Testis (tissue), 2 donors: ENCODE measurements at regions not wholly inside any gene's neighbourhood (a gene's known extent, or its start where the extent isn't known, plus 50 kb on each side); places are given as distances from the start of the nearest gene placed in this dataset.

Experiments used
- CTCF ChIP-seq, 3 experiments: fragments of 450-650 bp in 2 of 3; fragments of 200-600 bp in 1 of 3; sonication (generic) in 1 of 3; IDR thresholded peaks; one replicate each; pipeline ENCODE4 v1.5.1; 2016 to 2019; ENCODE audit warnings: antibody characterized with exemption in 3 of 3, mild to moderate bottlenecking in 2 of 3, moderate library complexity in 1 of 3
- POLR2A ChIP-seq: fragments of 450-650 bp; IDR thresholded peaks from one replicate; pipeline ENCODE4 v1.6.1; 2017; ENCODE audit warnings: antibody characterized with exemption, mild to moderate bottlenecking, moderate library complexity

- TF ChIP-seq CTCF (IDR thresholded peaks at IDR 0.05) (no peak), POLR2A (no peak)
These were observed 104.0 kb upstream of the POU3F3 start for GRCh38 chr2:104749856-104750460.
